ENCODE measurements at regions not wholly inside any gene's neighbourhood (a gene's known extent, or its start where the extent isn't known, plus 50 kb on each side); places are given as distances from the start of the nearest gene placed in this dataset.

GRCh38 chr7:16354573-16354972 lies 66.8 kb downstream of the CRPPA start:
- ATAC-seq (ENCODE audit: low read depth) (no peak), DNase-seq (ENCODE audit: low spot score) (no peak)
- Histone ChIP-seq H3K9me3 (ENCODE audit: severe bottlenecking) (no peaks in the 10 kb centered on the region), H3K27ac (ENCODE audit: poor library complexity, severe bottlenecking) (no peak overlapping the region), H3K4me1 (ENCODE audit: insufficient read depth, poor library complexity, severe bottlenecking) (peaks cover 7% of the 10 kb centered on the region), H3K4me3 (ENCODE audit: severe bottlenecking) (no peak overlapping the region), H3K36me3 (ENCODE audit: low read depth) (no peaks in the 10 kb centered on the region), H3K27me3 (ENCODE audit: insufficient read depth, poor library complexity, severe bottlenecking) (no peaks in the 10 kb centered on the region)
- TF ChIP-seq CTCF (IDR thresholded peaks at IDR 0.05; ENCODE audit: poor library complexity, severe bottlenecking) = no peak

- ATAC-seq (ENCODE audit: low read depth) = no peak
- Histone ChIP-seq H3K4me3 (ENCODE audit: severe bottlenecking) (no peak overlapping the region), H3K4me1 (ENCODE audit: insufficient read depth, poor library complexity, severe bottlenecking) (peaks cover 7% of the 10 kb centered on the region), H3K27ac (ENCODE audit: poor library complexity, severe bottlenecking) (no peak overlapping the region), H3K27me3 (ENCODE audit: insufficient read depth, poor library complexity, severe bottlenecking) (no peaks in the 10 kb centered on the region), H3K9me3 (ENCODE audit: severe bottlenecking) (no peaks in the 10 kb centered on the region), H3K36me3 (ENCODE audit: low read depth) (no peaks in the 10 kb centered on the region)
- no peak for DNase-seq (ENCODE audit: low spot score)
- no peak for TF ChIP-seq CTCF (IDR thresholded peaks at IDR 0.05; ENCODE audit: poor library complexity, severe bottlenecking)
Measured at GRCh38 chr7:16353226-16353625, 68.1 kb downstream of the CRPPA start.

- H3K27ac ChIP-seq (ENCODE audit: poor library complexity, severe bottlenecking) = no peak overlapping the region
- no peaks in the 10 kb centered on the region for H3K27me3 ChIP-seq (ENCODE audit: insufficient read depth, poor library complexity, severe bottlenecking)
- H3K36me3 ChIP-seq (ENCODE audit: low read depth) = no peaks in the 10 kb centered on the region
- no peak for TF ChIP-seq CTCF (IDR thresholded peaks at IDR 0.05; ENCODE audit: poor library complexity, severe bottlenecking)
- no peak overlapping the region for H3K4me3 ChIP-seq (ENCODE audit: severe bottlenecking)
- H3K4me1 ChIP-seq (ENCODE audit: insufficient read depth, poor library complexity, severe bottlenecking) = peaks cover 17% of the 10 kb centered on the region
- no peaks in the 10 kb centered on the region for H3K9me3 ChIP-seq (ENCODE audit: severe bottlenecking)
- DNase-seq (ENCODE audit: low spot score) (no peak), ATAC-seq (ENCODE audit: low read depth) (no peak)
Measured at GRCh38 chr7:16350634-16351033, 70.7 kb downstream of the CRPPA start.

- no peak for ATAC-seq (ENCODE audit: low read depth)
- Histone ChIP-seq H3K27ac (ENCODE audit: poor library complexity, severe bottlenecking) (no peak overlapping the region), H3K4me3 (ENCODE audit: severe bottlenecking) (no peak overlapping the region), H3K4me1 (ENCODE audit: insufficient read depth, poor library complexity, severe bottlenecking) (peaks cover 11% of the 10 kb centered on the region), H3K36me3 (ENCODE audit: low read depth) (no peaks in the 10 kb centered on the region), H3K9me3 (ENCODE audit: severe bottlenecking) (peaks cover 3% of the 10 kb centered on the region), H3K27me3 (ENCODE audit: insufficient read depth, poor library complexity, severe bottlenecking) (no peaks in the 10 kb centered on the region)
- no peak for TF ChIP-seq CTCF (IDR thresholded peaks at IDR 0.05; ENCODE audit: poor library complexity, severe bottlenecking)
- no peak for DNase-seq (ENCODE audit: low spot score)
Measured at GRCh38 chr7:16348251-16348650, 73.1 kb downstream of the CRPPA start.

- TF ChIP-seq CTCF (IDR thresholded peaks at IDR 0.05; ENCODE audit: poor library complexity, severe bottlenecking) = no peak
- Histone ChIP-seq H3K36me3 (ENCODE audit: low read depth) (no peaks in the 10 kb centered on the region), H3K27me3 (ENCODE audit: insufficient read depth, poor library complexity, severe bottlenecking) (no peaks in the 10 kb centered on the region), H3K27ac (ENCODE audit: poor library complexity, severe bottlenecking) (no peak overlapping the region), H3K4me1 (ENCODE audit: insufficient read depth, poor library complexity, severe bottlenecking) (peaks cover 11% of the 10 kb centered on the region), H3K4me3 (ENCODE audit: severe bottlenecking) (no peak overlapping the region), H3K9me3 (ENCODE audit: severe bottlenecking) (peaks cover 3% of the 10 kb centered on the region)
- no peak for ATAC-seq (ENCODE audit: low read depth)
- DNase-seq (ENCODE audit: low spot score) = no peak
Measured at GRCh38 chr7:16347827-16348192, 73.5 kb downstream of the CRPPA start.
